ENCODE measurements at regions not wholly inside any gene's neighbourhood (a gene's known extent, or its start where the extent isn't known, plus 50 kb on each side); places are given as distances from the start of the nearest gene placed in this dataset.

- no peak for DNase-seq (ENCODE audit: low read depth in 2 of 2)
These were observed 169.1 kb upstream of the AVPR1A start for GRCh38 chr12:63319936-63320633.

- no peak for DNase-seq (ENCODE audit: low read depth in 2 of 2)
These were observed 168.4 kb upstream of the AVPR1A start for GRCh38 chr12:63319386-63319785.

GRCh38 chr12:63318933-63319332 is 167.9 kb upstream of the AVPR1A start:
- no peak for DNase-seq (ENCODE audit: low read depth in 2 of 2)

- DNase-seq (ENCODE audit: low read depth in 2 of 2) = no peak
These were observed 167.3 kb upstream of the AVPR1A start for GRCh38 chr12:63318313-63318712.

GRCh38 chr12:63317880-63318279 is 166.9 kb upstream of the AVPR1A start:
- DNase-seq (ENCODE audit: low read depth in 2 of 2) = no peak

- DNase-seq (ENCODE audit: low read depth in 2 of 2) = no peak
These were observed 166.4 kb upstream of the AVPR1A start for GRCh38 chr12:63317286-63317846.

- DNase-seq (ENCODE audit: low read depth in 2 of 2) = no peak
These were observed 162.1 kb upstream of the AVPR1A start for GRCh38 chr12:63313139-63313538.

- DNase-seq (ENCODE audit: low read depth in 2 of 2) = no peak
These were observed 157.7 kb upstream of the AVPR1A start for GRCh38 chr12:63308671-63309070.

GRCh38 chr12:63307849-63308248 is 156.8 kb upstream of the AVPR1A start:
- DNase-seq (ENCODE audit: low read depth in 2 of 2) = no peak

- DNase-seq (ENCODE audit: low read depth in 2 of 2) = no peak
These were observed 155.2 kb upstream of the AVPR1A start for GRCh38 chr12:63305901-63306875.

- DNase-seq (ENCODE audit: low read depth in 2 of 2) = no peak
These were observed 153.9 kb upstream of the AVPR1A start for GRCh38 chr12:63304887-63305316.

- DNase-seq (ENCODE audit: low read depth in 2 of 2) = no peak
These were observed 152.0 kb upstream of the AVPR1A start for GRCh38 chr12:63302941-63303536.

- no peak for DNase-seq (ENCODE audit: low read depth in 2 of 2)
These were observed 151.4 kb upstream of the AVPR1A start for GRCh38 chr12:63302269-63302940.

- no peak for DNase-seq (ENCODE audit: low read depth in 2 of 2)
These were observed 150.3 kb upstream of the AVPR1A start for GRCh38 chr12:63301311-63301710.

- no peak for DNase-seq (ENCODE audit: low read depth in 2 of 2)
These were observed 147.5 kb upstream of the AVPR1A start for GRCh38 chr12:63298386-63298930.

- DNase-seq (ENCODE audit: low read depth in 2 of 2) = no peak
These were observed 143.3 kb upstream of the AVPR1A start for GRCh38 chr12:63294327-63294632.

GRCh38 chr12:63292471-63293221 is 141.6 kb upstream of the AVPR1A start:
- DNase-seq (ENCODE audit: low read depth in 2 of 2) = no peak

- peak in 1 of 2 donors; percentile 1 for DNase-seq (ENCODE audit: low read depth in 2 of 2)
These were observed 125.8 kb upstream of the AVPR1A start for GRCh38 chr12:63276537-63277365.

- no peak for DNase-seq (ENCODE audit: low read depth in 2 of 2)
These were observed 116.0 kb upstream of the AVPR1A start for GRCh38 chr12:63266988-63267387.

GRCh38 chr12:63264629-63265028 is 113.6 kb upstream of the AVPR1A start:
- no peak for DNase-seq (ENCODE audit: low read depth in 2 of 2)

Data from activated CD4-positive, alpha-beta T cell treated with anti-CD3 and anti-CD28 coated beads for 24 hours (primary cell).